ENCODE measurements at regions not wholly inside any gene's neighbourhood (a gene's known extent, or its start where the extent isn't known, plus 50 kb on each side); places are given as distances from the start of the nearest gene placed in this dataset.

- DNase-seq (ENCODE audit: low read depth in 2 of 2, low spot score in 1 of 2) = no peak
Measured at GRCh38 chr1:55574691-55575225, 359.6 kb upstream of the USP24 start.

- no peak for DNase-seq (ENCODE audit: low read depth in 2 of 2, low spot score in 1 of 2)
Measured at GRCh38 chr1:55572878-55573734, 357.9 kb upstream of the USP24 start.

GRCh38 chr1:55571767-55572166, 356.6 kb upstream of the USP24 start:
- no peak for DNase-seq (ENCODE audit: low read depth in 2 of 2, low spot score in 1 of 2)

- no peak for DNase-seq (ENCODE audit: low read depth in 2 of 2, low spot score in 1 of 2)
Measured at GRCh38 chr1:55569417-55569816, 354.3 kb upstream of the USP24 start.

- no peak for DNase-seq (ENCODE audit: low read depth in 2 of 2, low spot score in 1 of 2)
Measured at GRCh38 chr1:55568732-55569131, 353.6 kb upstream of the USP24 start.

GRCh38 chr1:55560266-55560665, 345.1 kb upstream of the USP24 start:
- DNase-seq (ENCODE audit: low read depth in 2 of 2, low spot score in 1 of 2) = no peak

GRCh38 chr1:55559842-55560241, 344.7 kb upstream of the USP24 start:
- DNase-seq (ENCODE audit: low read depth in 2 of 2, low spot score in 1 of 2) = no peak

GRCh38 chr1:55559161-55559611, 344.0 kb upstream of the USP24 start:
- DNase-seq (ENCODE audit: low read depth in 2 of 2, low spot score in 1 of 2) = no peak

- no peak for DNase-seq (ENCODE audit: low read depth in 2 of 2, low spot score in 1 of 2)
Measured at GRCh38 chr1:55558515-55558914, 343.4 kb upstream of the USP24 start.

GRCh38 chr1:55555956-55556725, 341.0 kb upstream of the USP24 start:
- no peak for DNase-seq (ENCODE audit: low read depth in 2 of 2, low spot score in 1 of 2)

GRCh38 chr1:55554611-55555010, 339.4 kb upstream of the USP24 start:
- no peak for DNase-seq (ENCODE audit: low read depth in 2 of 2, low spot score in 1 of 2)

- no peak for DNase-seq (ENCODE audit: low read depth in 2 of 2, low spot score in 1 of 2)
Measured at GRCh38 chr1:55552636-55553035, 337.5 kb upstream of the USP24 start.

GRCh38 chr1:55547405-55547804, 332.2 kb upstream of the USP24 start:
- no peak for DNase-seq (ENCODE audit: low read depth in 2 of 2, low spot score in 1 of 2)

GRCh38 chr1:55546553-55546952, 331.4 kb upstream of the USP24 start:
- DNase-seq (ENCODE audit: low read depth in 2 of 2, low spot score in 1 of 2) = no peak

- no peak for DNase-seq (ENCODE audit: low read depth in 2 of 2, low spot score in 1 of 2)
Measured at GRCh38 chr1:55544826-55545225, 329.7 kb upstream of the USP24 start.

- no peak for DNase-seq (ENCODE audit: low read depth in 2 of 2, low spot score in 1 of 2)
Measured at GRCh38 chr1:55542901-55543504, 327.8 kb upstream of the USP24 start.

- DNase-seq (ENCODE audit: low read depth in 2 of 2, low spot score in 1 of 2) = no peak
Measured at GRCh38 chr1:55541296-55541695, 326.1 kb upstream of the USP24 start.

- DNase-seq (ENCODE audit: low read depth in 2 of 2, low spot score in 1 of 2) = no peak
Measured at GRCh38 chr1:55539652-55540512, 324.7 kb upstream of the USP24 start.

GRCh38 chr1:55538428-55538827, 323.3 kb upstream of the USP24 start:
- DNase-seq (ENCODE audit: low read depth in 2 of 2, low spot score in 1 of 2) = no peak

- DNase-seq (ENCODE audit: low read depth in 2 of 2, low spot score in 1 of 2) = no peak
Measured at GRCh38 chr1:55536545-55536865, 321.3 kb upstream of the USP24 start.

Measured in stimulated activated CD8-positive, alpha-beta memory T cell treated with anti-CD3 and anti-CD28 coated beads, Interleukin-4, amount 100 ng/mL, for 4 hours (primary cell).